ENCODE measurements at regions not wholly inside any gene's neighbourhood (a gene's known extent, or its start where the extent isn't known, plus 50 kb on each side); places are given as distances from the start of the nearest gene placed in this dataset.

- CTCF ChIA-PET: no interaction called here
- Mint-ChIP-seq H3K27me3 (ENCODE audit: low read depth) (no peaks in the 10 kb centered on the region), H3K9me3 (ENCODE audit: insufficient read depth) (no peaks in the 10 kb centered on the region), H3K36me3 (ENCODE audit: low read depth) (no peaks in the 10 kb centered on the region), H3K4me1 (ENCODE audit: low read depth) (no peaks in the 10 kb centered on the region), H3K4me3 (no peak overlapping the region), H3K27ac (no peak overlapping the region)
- POLR2A ChIA-PET: no interaction called here
- DNase-seq (no peak), ATAC-seq (no peak)
These were observed 90.3 kb upstream of the SLC10A2 start for GRCh38 chr13:103156346-103156998.

DNA sequence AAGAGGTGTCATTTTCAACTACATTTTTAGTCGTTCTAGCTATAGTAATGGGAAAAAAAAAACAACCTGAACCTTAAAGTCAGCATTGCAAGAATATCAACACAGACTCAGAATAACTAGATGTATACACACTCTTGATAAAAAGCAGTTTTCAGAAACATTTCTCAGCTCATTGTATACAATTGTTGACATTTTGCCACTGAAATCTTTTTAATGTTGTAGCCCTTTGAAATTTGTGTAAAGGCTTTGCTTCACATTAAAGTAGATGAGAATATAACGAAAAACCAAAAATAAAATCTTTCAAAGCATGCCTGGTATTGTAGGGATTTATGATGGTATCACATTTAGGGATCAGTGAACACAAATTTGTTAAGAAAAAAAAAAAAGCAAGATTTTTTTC lies 87.2 kb upstream of the SLC10A2 start:
- ChIA-PET POLR2A (no interaction called here), CTCF (no interaction called here)
- no peaks in the 10 kb centered on the region for H3K4me1 Mint-ChIP-seq (ENCODE audit: low read depth)
- no peak overlapping the region for H3K4me3 Mint-ChIP-seq
- no peak overlapping the region for H3K27ac Mint-ChIP-seq
- DNase-seq (no peak), ATAC-seq (no peak)
- H3K36me3 Mint-ChIP-seq (ENCODE audit: low read depth): no peaks in the 10 kb centered on the region
- H3K27me3 Mint-ChIP-seq (ENCODE audit: low read depth): no peaks in the 10 kb centered on the region
- no peaks in the 10 kb centered on the region for H3K9me3 Mint-ChIP-seq (ENCODE audit: insufficient read depth)

DNA sequence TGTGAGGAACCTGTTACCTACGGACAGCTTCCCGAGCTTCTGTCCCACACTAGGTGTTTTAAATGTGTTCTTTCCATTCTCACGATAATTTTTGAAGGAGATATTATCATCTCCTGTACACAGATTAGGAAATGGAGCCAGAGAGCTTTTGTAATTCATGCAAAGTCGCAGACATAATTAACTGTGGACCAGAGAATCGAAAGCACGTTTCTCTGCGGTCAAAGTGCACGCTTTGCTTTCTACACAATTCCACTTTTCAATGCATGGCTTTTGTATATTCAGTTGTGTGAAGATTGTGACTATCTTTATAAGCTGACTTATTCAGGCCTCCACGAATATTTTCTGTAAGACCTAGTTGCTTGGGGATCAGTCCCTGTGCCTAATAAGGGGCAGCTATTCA lies 81.7 kb upstream of the SLC10A2 start:
- CTCF ChIA-PET: no interaction called here
- no peak for DNase-seq
- Mint-ChIP-seq H3K27me3 (ENCODE audit: low read depth) (no peaks in the 10 kb centered on the region), H3K9me3 (ENCODE audit: insufficient read depth) (no peaks in the 10 kb centered on the region), H3K4me3 (no peak overlapping the region), H3K4me1 (ENCODE audit: low read depth) (no peaks in the 10 kb centered on the region), H3K27ac (no peak overlapping the region), H3K36me3 (ENCODE audit: low read depth) (no peaks in the 10 kb centered on the region)
- POLR2A ChIA-PET: no interaction called here
- no peak for ATAC-seq

DNA sequence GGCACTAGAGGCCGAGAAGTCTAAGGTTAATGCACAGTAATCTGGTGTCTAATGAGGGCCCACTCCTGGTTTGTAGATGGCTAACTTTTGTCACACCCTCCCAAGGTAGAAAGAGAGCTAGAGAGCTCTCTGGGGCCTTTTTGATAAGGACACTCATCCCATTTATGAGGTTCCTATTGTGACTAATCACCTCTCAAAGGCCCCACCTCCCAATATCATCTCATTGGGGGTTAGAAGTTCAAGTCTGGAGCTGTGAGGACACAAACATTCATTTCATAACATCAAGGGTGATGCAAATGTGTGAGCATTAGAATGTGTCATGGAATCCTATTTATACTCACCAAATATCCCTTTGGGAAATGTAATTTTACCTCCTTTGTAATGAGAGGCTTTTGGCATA lies 79.2 kb upstream of the SLC10A2 start:
- ChIA-PET CTCF (no interaction called here), POLR2A (no interaction called here)
- H3K36me3 Mint-ChIP-seq (ENCODE audit: low read depth): no peaks in the 10 kb centered on the region
- H3K9me3 Mint-ChIP-seq (ENCODE audit: insufficient read depth): no peaks in the 10 kb centered on the region
- no peaks in the 10 kb centered on the region for H3K27me3 Mint-ChIP-seq (ENCODE audit: low read depth)
- DNase-seq (no peak), ATAC-seq (no peak)
- H3K4me3 Mint-ChIP-seq: no peak overlapping the region
- H3K4me1 Mint-ChIP-seq (ENCODE audit: low read depth): no peaks in the 10 kb centered on the region
- no peak overlapping the region for H3K27ac Mint-ChIP-seq

DNA sequence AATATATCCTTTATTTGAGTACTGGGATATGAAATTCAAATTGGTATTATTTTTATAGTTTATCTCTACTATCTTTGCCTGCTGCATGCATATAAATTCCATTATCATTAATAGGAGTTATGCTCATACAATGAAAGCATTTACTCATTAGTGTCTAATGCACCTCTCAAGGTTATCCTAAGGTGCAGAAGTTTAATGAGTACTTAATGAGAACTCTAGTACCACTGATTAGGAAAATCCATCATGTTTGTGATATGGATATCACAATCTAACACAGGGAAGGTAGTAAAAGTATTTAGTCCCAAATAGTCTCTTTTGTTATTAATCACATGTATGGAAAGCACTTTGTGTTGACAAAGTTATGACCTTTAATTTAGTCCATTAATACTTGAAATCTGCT lies 77.2 kb upstream of the SLC10A2 start:
- H3K27me3 Mint-ChIP-seq (ENCODE audit: low read depth): no peaks in the 10 kb centered on the region
- DNase-seq (no peak), ATAC-seq (no peak)
- H3K9me3 Mint-ChIP-seq (ENCODE audit: insufficient read depth): no peaks in the 10 kb centered on the region
- POLR2A ChIA-PET: no interaction called here
- H3K27ac Mint-ChIP-seq: no peak overlapping the region
- CTCF ChIA-PET: no interaction called here
- H3K4me1 Mint-ChIP-seq (ENCODE audit: low read depth): no peaks in the 10 kb centered on the region
- no peaks in the 10 kb centered on the region for H3K36me3 Mint-ChIP-seq (ENCODE audit: low read depth)
- H3K4me3 Mint-ChIP-seq: no peak overlapping the region

DNA sequence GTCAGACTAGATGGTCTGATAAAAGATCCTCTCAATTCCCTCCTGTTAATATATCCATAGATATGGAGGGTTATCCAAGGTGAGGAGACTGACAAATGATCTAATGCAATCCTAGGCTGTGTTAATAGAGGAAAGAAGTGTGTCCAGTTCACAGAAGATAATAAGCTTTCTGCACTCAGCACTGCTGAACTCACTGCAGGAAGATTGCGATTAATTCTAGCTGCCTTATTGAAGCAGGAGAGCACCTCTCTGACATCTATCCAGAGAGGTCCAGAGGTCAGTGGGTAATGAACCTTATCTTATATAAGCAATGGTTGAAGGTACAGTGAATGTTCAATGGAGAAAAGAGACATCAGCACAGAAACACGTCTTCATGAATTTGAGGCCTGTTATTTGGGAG lies 75.9 kb upstream of the SLC10A2 start:
- H3K27ac Mint-ChIP-seq: no peak overlapping the region

DNA sequence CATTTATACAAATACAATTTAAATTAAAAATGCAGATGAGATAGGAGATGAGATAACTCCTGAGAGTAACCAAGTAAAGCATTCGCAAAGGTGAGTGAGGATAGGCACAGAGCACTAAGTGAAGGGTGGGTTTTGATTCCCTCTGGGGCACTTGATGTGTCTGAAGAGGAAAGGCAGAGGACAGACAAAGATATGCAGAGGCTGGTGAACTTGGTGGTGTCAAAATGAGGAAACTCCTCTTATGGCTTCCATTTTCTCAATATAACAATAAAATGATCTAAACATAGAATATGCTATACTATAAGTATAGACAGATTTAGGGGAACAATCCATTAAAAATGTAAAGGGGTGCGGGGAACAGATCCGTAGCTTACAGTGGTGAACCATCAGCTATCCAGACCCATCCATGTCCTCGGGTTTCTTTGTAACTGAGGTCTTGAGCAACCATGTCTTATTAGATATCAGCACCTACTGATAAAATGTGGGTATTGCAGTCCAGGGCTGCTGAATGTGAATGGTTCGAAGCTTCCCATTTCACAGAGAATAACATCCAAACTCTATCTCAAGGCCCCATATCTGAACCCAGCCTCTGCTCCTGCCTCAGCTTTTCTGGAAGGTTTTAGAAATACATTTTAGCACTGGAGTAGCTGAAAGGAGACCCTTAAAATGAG lies 73.9 kb upstream of the SLC10A2 start:
- Mint-ChIP-seq H3K9me3 (ENCODE audit: insufficient read depth) (no peaks in the 10 kb centered on the region), H3K4me1 (ENCODE audit: low read depth) (no peaks in the 10 kb centered on the region), H3K36me3 (ENCODE audit: low read depth) (no peaks in the 10 kb centered on the region), H3K27ac (no peak overlapping the region), H3K4me3 (no peak overlapping the region), H3K27me3 (ENCODE audit: low read depth) (no peaks in the 10 kb centered on the region)
- ChIA-PET CTCF (interaction anchor here (0.7 kb wide), 1 partner anchor 224 kb away, joined by 3 read pairs; no protein-coding TSS in a partner anchor), POLR2A (no interaction called here)
- ATAC-seq (no peak), DNase-seq (no peak)

More for the DNA sequence above, 75.9 kb upstream of the SLC10A2 start:
- no peak for DNase-seq
- CTCF ChIA-PET: no interaction called here
- Mint-ChIP-seq H3K36me3 (ENCODE audit: low read depth) (no peaks in the 10 kb centered on the region), H3K27me3 (ENCODE audit: low read depth) (no peaks in the 10 kb centered on the region), H3K4me3 (no peak overlapping the region), H3K9me3 (ENCODE audit: insufficient read depth) (no peaks in the 10 kb centered on the region), H3K4me1 (ENCODE audit: low read depth) (no peaks in the 10 kb centered on the region)
- no peak for ATAC-seq
- POLR2A ChIA-PET: no interaction called here

DNA sequence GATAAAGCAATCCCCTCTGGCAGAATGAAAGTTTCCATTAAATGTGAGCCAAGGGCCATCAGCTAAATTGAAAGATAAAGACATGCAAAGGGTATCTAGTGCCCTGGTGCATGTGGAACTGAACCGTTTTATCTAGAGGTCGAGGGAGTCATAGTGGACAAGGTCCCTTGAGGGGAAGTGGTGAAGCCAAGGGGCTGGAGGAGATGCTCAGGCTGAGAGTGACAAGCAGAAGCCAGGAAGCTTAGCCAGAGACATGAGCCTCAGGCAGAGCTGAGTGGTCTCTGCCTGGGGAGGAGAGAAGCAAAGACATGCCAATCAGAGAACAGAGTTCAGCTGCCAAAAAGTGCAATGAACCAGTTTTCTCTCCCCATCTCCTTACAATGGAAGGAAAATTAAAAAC lies 68.1 kb upstream of the SLC10A2 start:
- H3K4me1 Mint-ChIP-seq (ENCODE audit: low read depth): no peaks in the 10 kb centered on the region
- H3K36me3 Mint-ChIP-seq (ENCODE audit: low read depth): no peaks in the 10 kb centered on the region
- POLR2A ChIA-PET: no interaction called here
- no peaks in the 10 kb centered on the region for H3K27me3 Mint-ChIP-seq (ENCODE audit: low read depth)
- ATAC-seq: no peak
- H3K27ac Mint-ChIP-seq: no peak overlapping the region
- DNase-seq: no peak
- H3K4me3 Mint-ChIP-seq: no peak overlapping the region
- H3K9me3 Mint-ChIP-seq (ENCODE audit: insufficient read depth): no peaks in the 10 kb centered on the region
- CTCF ChIA-PET: no interaction called here

DNA sequence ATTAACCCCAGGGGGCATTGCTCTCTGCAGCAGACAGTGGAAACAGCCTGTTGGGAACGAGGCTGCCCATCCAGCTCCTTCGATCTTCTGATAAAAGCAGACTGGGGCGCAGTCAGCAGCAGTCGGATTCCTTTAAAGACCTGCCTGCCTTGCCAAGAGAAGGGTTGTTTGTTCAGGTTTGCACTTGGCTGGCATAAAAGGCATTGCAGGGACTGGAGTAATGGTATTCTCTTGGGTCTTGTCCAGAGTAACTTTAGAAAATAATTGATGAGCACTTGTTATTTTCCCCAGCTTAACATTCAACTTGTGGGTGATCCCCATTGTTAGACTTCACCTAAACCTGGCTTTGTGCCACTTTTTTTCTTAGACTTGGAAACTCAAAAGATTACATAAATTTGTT lies 67.3 kb upstream of the SLC10A2 start:
- ATAC-seq: no peak
- Mint-ChIP-seq H3K4me1 (ENCODE audit: low read depth) (no peaks in the 10 kb centered on the region), H3K36me3 (ENCODE audit: low read depth) (no peaks in the 10 kb centered on the region), H3K27me3 (ENCODE audit: low read depth) (no peaks in the 10 kb centered on the region), H3K4me3 (no peak overlapping the region), H3K9me3 (ENCODE audit: insufficient read depth) (no peaks in the 10 kb centered on the region), H3K27ac (no peak overlapping the region)
- ChIA-PET CTCF (no interaction called here), POLR2A (no interaction called here)
- DNase-seq: no peak

GRCh38 chr13:103130681-103131210 lies 64.5 kb upstream of the SLC10A2 start:
- H3K4me1 Mint-ChIP-seq (ENCODE audit: low read depth): no peaks in the 10 kb centered on the region
- DNase-seq: no peak
- POLR2A ChIA-PET: no interaction called here
- CTCF ChIA-PET: no interaction called here
- H3K36me3 Mint-ChIP-seq (ENCODE audit: low read depth): no peaks in the 10 kb centered on the region
- no peaks in the 10 kb centered on the region for H3K9me3 Mint-ChIP-seq (ENCODE audit: insufficient read depth)
- no peak for ATAC-seq
- no peaks in the 10 kb centered on the region for H3K27me3 Mint-ChIP-seq (ENCODE audit: low read depth)
- H3K4me3 Mint-ChIP-seq: no peak overlapping the region
- no peak overlapping the region for H3K27ac Mint-ChIP-seq

GRCh38 chr13:103130146-103130545 lies 63.9 kb upstream of the SLC10A2 start:
- ChIA-PET CTCF (no interaction called here), POLR2A (no interaction called here)
- DNase-seq (no peak), ATAC-seq (no peak)
- no peak overlapping the region for H3K4me3 Mint-ChIP-seq
- no peaks in the 10 kb centered on the region for H3K9me3 Mint-ChIP-seq (ENCODE audit: insufficient read depth)
- no peaks in the 10 kb centered on the region for H3K27me3 Mint-ChIP-seq (ENCODE audit: low read depth)
- H3K4me1 Mint-ChIP-seq (ENCODE audit: low read depth): no peaks in the 10 kb centered on the region
- no peaks in the 10 kb centered on the region for H3K36me3 Mint-ChIP-seq (ENCODE audit: low read depth)
- no peak overlapping the region for H3K27ac Mint-ChIP-seq
